ENCODE measurements at regions not wholly inside any gene's neighbourhood (a gene's known extent, or its start where the extent isn't known, plus 50 kb on each side); places are given as distances from the start of the nearest gene placed in this dataset.

GRCh38 chr5:54626407-54626806 lies 108.8 kb downstream of the SNX18 start:
- Mint-ChIP-seq H3K4me1 (ENCODE audit: low read depth) (peaks cover 13% of the 10 kb centered on the region), H3K9me3 (peaks cover 14% of the 10 kb centered on the region), H3K27ac (no peak overlapping the region), H3K36me3 (ENCODE audit: low read depth) (no peaks in the 10 kb centered on the region), H3K27me3 (ENCODE audit: low read depth) (peaks cover 8% of the 10 kb centered on the region), H3K4me3 (no peak overlapping the region)
- DNase-seq (ENCODE audit: low spot score) = no peak

- DNase-seq (ENCODE audit: low spot score) = no peak
- Mint-ChIP-seq H3K4me1 (ENCODE audit: low read depth) (peaks cover 20% of the 10 kb centered on the region), H3K27ac (no peak overlapping the region), H3K36me3 (ENCODE audit: low read depth) (no peaks in the 10 kb centered on the region), H3K4me3 (no peak overlapping the region), H3K9me3 (peaks cover 14% of the 10 kb centered on the region), H3K27me3 (ENCODE audit: low read depth) (peaks cover 8% of the 10 kb centered on the region)
These were observed 107.4 kb downstream of the SNX18 start for GRCh38 chr5:54624805-54625568.

- H3K4me3 Mint-ChIP-seq = no peak overlapping the region
- H3K9me3 Mint-ChIP-seq = peaks cover 9% of the 10 kb centered on the region
- peaks cover 8% of the 10 kb centered on the region for H3K27me3 Mint-ChIP-seq (ENCODE audit: low read depth)
- H3K27ac Mint-ChIP-seq = no peak overlapping the region
- H3K4me1 Mint-ChIP-seq (ENCODE audit: low read depth) = peaks cover 18% of the 10 kb centered on the region
- no peak for DNase-seq (ENCODE audit: low spot score)
- H3K36me3 Mint-ChIP-seq (ENCODE audit: low read depth) = no peaks in the 10 kb centered on the region
These were observed 104.2 kb downstream of the SNX18 start for GRCh38 chr5:54621709-54622108.

GRCh38 chr5:54621048-54621447 lies 103.5 kb downstream of the SNX18 start:
- Mint-ChIP-seq H3K4me3 (no peak overlapping the region), H3K9me3 (peaks cover 9% of the 10 kb centered on the region), H3K27me3 (ENCODE audit: low read depth) (peaks cover 8% of the 10 kb centered on the region), H3K4me1 (ENCODE audit: low read depth) (peaks cover 12% of the 10 kb centered on the region), H3K27ac (no peak overlapping the region), H3K36me3 (ENCODE audit: low read depth) (no peaks in the 10 kb centered on the region)
- no peak for DNase-seq (ENCODE audit: low spot score)

- Mint-ChIP-seq H3K36me3 (ENCODE audit: low read depth) (peaks cover under 1% of the 10 kb centered on the region), H3K4me1 (ENCODE audit: low read depth) (peaks cover 18% of the 10 kb centered on the region), H3K27ac (no peak overlapping the region), H3K4me3 (no peak overlapping the region), H3K9me3 (peaks cover 9% of the 10 kb centered on the region), H3K27me3 (ENCODE audit: low read depth) (peaks cover 8% of the 10 kb centered on the region)
- DNase-seq (ENCODE audit: low spot score) = no peak
These were observed 102.8 kb downstream of the SNX18 start for GRCh38 chr5:54620141-54620933.

- peaks cover 3% of the 10 kb centered on the region for H3K36me3 Mint-ChIP-seq (ENCODE audit: low read depth)
- DNase-seq (ENCODE audit: low spot score) = no peak
- H3K9me3 Mint-ChIP-seq = peaks cover 9% of the 10 kb centered on the region
- peaks cover 20% of the 10 kb centered on the region for H3K4me1 Mint-ChIP-seq (ENCODE audit: low read depth)
- no peak overlapping the region for H3K4me3 Mint-ChIP-seq
- no peak overlapping the region for H3K27ac Mint-ChIP-seq
- H3K27me3 Mint-ChIP-seq (ENCODE audit: low read depth) = peaks cover 8% of the 10 kb centered on the region
These were observed 102.2 kb downstream of the SNX18 start for GRCh38 chr5:54619731-54620130.

GRCh38 chr5:54616518-54617220 lies 99.1 kb downstream of the SNX18 start:
- peaks cover 9% of the 10 kb centered on the region for H3K9me3 Mint-ChIP-seq
- H3K4me1 Mint-ChIP-seq (ENCODE audit: low read depth) = peaks cover 21% of the 10 kb centered on the region
- H3K27me3 Mint-ChIP-seq (ENCODE audit: low read depth) = no peaks in the 10 kb centered on the region
- H3K36me3 Mint-ChIP-seq (ENCODE audit: low read depth) = peaks cover 3% of the 10 kb centered on the region
- no peak overlapping the region for H3K27ac Mint-ChIP-seq
- DNase-seq (ENCODE audit: low spot score) = no peak
- no peak overlapping the region for H3K4me3 Mint-ChIP-seq

- peaks cover 3% of the 10 kb centered on the region for H3K36me3 Mint-ChIP-seq (ENCODE audit: low read depth)
- H3K9me3 Mint-ChIP-seq = peaks cover 9% of the 10 kb centered on the region
- peaks cover 27% of the 10 kb centered on the region for H3K4me1 Mint-ChIP-seq (ENCODE audit: low read depth)
- H3K4me3 Mint-ChIP-seq = no peak overlapping the region
- H3K27me3 Mint-ChIP-seq (ENCODE audit: low read depth) = no peaks in the 10 kb centered on the region
- H3K27ac Mint-ChIP-seq = no peak overlapping the region
- DNase-seq (ENCODE audit: low spot score) = no peak
These were observed 98.5 kb downstream of the SNX18 start for GRCh38 chr5:54616031-54616430.

GRCh38 chr5:54615381-54615780 lies 97.8 kb downstream of the SNX18 start:
- Mint-ChIP-seq H3K27ac (no peak overlapping the region), H3K4me3 (no peak overlapping the region), H3K27me3 (ENCODE audit: low read depth) (no peaks in the 10 kb centered on the region), H3K36me3 (ENCODE audit: low read depth) (peaks cover 3% of the 10 kb centered on the region), H3K9me3 (peaks cover 9% of the 10 kb centered on the region), H3K4me1 (ENCODE audit: low read depth) (peaks cover 31% of the 10 kb centered on the region)
- DNase-seq (ENCODE audit: low spot score) = no peak

- Mint-ChIP-seq H3K4me1 (ENCODE audit: low read depth) (peaks cover 34% of the 10 kb centered on the region), H3K27me3 (ENCODE audit: low read depth) (no peaks in the 10 kb centered on the region), H3K9me3 (peaks cover 10% of the 10 kb centered on the region), H3K4me3 (no peak overlapping the region), H3K27ac (no peak overlapping the region), H3K36me3 (ENCODE audit: low read depth) (peaks cover 12% of the 10 kb centered on the region)
- no peak for DNase-seq (ENCODE audit: low spot score)
These were observed 95.2 kb downstream of the SNX18 start for GRCh38 chr5:54612711-54613110.

- Mint-ChIP-seq H3K4me3 (peak overlapping the region; percentile 72), H3K36me3 (ENCODE audit: low read depth) (peaks cover 12% of the 10 kb centered on the region), H3K27me3 (ENCODE audit: low read depth) (no peaks in the 10 kb centered on the region), H3K27ac (peak overlapping the region; percentile 90), H3K4me1 (ENCODE audit: low read depth) (peaks cover 34% of the 10 kb centered on the region), H3K9me3 (peaks cover 13% of the 10 kb centered on the region)
- DNase-seq (ENCODE audit: low spot score) = no peak
These were observed 93.9 kb downstream of the SNX18 start for GRCh38 chr5:54611290-54611951.

GRCh38 chr5:54610197-54610944 lies 92.8 kb downstream of the SNX18 start:
- Mint-ChIP-seq H3K4me3 (peak overlapping the region; percentile 72), H3K36me3 (ENCODE audit: low read depth) (peaks cover 11% of the 10 kb centered on the region), H3K27ac (peak overlapping the region; percentile 90), H3K4me1 (ENCODE audit: low read depth) (peaks cover 29% of the 10 kb centered on the region), H3K9me3 (peaks cover 15% of the 10 kb centered on the region), H3K27me3 (ENCODE audit: low read depth) (no peaks in the 10 kb centered on the region)
- DNase-seq (ENCODE audit: low spot score) = peak; percentile 32

- H3K27ac Mint-ChIP-seq = no peak overlapping the region
- peaks cover 14% of the 10 kb centered on the region for H3K27me3 Mint-ChIP-seq (ENCODE audit: low read depth)
- peaks cover 9% of the 10 kb centered on the region for H3K36me3 Mint-ChIP-seq (ENCODE audit: low read depth)
- peaks cover 30% of the 10 kb centered on the region for H3K4me1 Mint-ChIP-seq (ENCODE audit: low read depth)
- peaks cover 15% of the 10 kb centered on the region for H3K9me3 Mint-ChIP-seq
- no peak overlapping the region for H3K4me3 Mint-ChIP-seq
- DNase-seq (ENCODE audit: low spot score) = no peak
These were observed 91.0 kb downstream of the SNX18 start for GRCh38 chr5:54608423-54609085.

Data from T-helper 2 cell treated with Interferon-gamma antibody and Interleukin-4, amounts not matched to agents 5 μg/mL and 100 μg/mL, for 36 hours (primary cell).